ENCODE measurements at regions not wholly inside any gene's neighbourhood (a gene's known extent, or its start where the extent isn't known, plus 50 kb on each side); places are given as distances from the start of the nearest gene placed in this dataset.

GRCh38 chr2:184523732-184524131 is 74.6 kb upstream of the ZNF804A start:
- TF ChIP-seq, protein P1, sequence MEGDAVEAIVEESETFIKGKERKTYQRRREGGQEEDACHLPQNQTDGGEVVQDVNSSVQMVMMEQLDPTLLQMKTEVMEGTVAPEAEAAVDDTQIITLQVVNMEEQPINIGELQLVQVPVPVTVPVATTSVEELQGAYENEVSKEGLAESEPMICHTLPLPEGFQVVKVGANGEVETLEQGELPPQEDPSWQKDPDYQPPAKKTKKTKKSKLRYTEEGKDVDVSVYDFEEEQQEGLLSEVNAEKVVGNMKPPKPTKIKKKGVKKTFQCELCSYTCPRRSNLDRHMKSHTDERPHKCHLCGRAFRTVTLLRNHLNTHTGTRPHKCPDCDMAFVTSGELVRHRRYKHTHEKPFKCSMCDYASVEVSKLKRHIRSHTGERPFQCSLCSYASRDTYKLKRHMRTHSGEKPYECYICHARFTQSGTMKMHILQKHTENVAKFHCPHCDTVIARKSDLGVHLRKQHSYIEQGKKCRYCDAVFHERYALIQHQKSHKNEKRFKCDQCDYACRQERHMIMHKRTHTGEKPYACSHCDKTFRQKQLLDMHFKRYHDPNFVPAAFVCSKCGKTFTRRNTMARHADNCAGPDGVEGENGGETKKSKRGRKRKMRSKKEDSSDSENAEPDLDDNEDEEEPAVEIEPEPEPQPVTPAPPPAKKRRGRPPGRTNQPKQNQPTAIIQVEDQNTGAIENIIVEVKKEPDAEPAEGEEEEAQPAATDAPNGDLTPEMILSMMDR (IDR thresholded peaks at IDR 0.05; ENCODE audit: control insufficient read depth, extremely low read depth, insufficient read depth) = no peak
- no peak for DNase-seq (ENCODE audit: low read depth)
- H3K4me3 ChIP-seq (ENCODE audit: low read depth, low read length) = no peak overlapping the region

DNA sequence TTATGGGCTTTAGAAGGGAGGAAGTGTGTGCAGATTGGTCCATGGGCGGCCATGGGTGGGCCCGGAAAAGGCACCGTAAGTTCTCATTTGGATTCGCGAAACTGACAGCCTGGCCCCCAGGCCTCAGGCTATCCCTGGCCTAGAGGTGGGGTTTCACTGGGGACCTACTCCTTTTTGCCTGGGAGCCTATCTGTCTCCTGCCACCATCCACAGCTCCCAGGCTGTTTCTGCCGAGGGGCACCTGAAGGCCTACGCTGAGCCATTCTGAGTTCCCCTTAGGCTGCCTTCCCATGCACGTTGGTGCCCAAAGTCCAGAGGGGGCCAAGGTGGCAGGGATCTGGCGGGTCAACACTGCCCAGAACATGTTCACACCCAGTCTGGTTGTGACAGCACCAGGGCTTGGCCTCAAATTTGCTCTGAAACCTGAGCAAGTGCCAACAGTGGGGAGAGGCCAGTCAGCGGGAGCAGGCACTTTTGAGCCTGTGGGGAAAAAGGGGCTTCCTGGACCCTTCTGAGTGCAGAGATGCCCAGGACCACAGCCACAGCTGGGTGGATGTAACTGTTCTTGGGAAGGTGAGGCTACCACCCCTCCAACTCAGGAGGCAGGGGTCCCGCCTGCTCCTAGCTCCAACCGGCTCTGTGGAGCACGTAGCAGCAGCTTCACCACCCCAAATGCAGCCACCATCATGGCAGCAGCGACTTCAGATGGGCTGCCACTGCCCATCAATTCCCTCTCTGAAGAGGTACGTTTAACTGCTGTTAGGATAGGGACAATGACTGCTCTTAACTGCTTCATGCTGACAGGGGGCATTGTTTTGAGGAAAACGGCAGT is 73.6 kb upstream of the ZNF804A start:
- no peak overlapping the region for H3K4me3 ChIP-seq (ENCODE audit: low read depth, low read length)
- TF ChIP-seq, protein P1 (IDR thresholded peaks at IDR 0.05; ENCODE audit: control insufficient read depth, extremely low read depth, insufficient read depth) = no peak
- DNase-seq (ENCODE audit: low read depth) = no peak

DNA sequence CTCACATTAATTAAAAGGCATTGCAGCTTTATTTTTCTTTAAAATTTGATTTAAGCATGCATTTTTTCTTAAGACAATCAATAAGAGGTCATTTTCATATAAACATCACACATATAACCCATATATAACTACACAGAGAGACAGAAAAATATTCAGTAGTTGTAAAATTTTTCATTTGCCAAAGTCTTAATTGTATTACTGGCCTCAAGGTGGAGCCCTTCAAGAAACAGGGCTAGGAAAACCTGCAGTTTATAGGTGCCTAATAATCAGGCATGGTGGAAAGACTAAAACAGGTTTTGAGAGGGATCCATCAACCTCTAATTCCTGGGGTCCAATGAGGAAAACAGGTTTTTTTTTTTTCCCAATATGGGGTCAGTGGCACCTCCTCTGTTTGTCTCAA is 71.3 kb upstream of the ZNF804A start:
- no peak for DNase-seq (ENCODE audit: low read depth)
- no peak overlapping the region for H3K4me3 ChIP-seq (ENCODE audit: low read depth, low read length)
- TF ChIP-seq, protein P1 (IDR thresholded peaks at IDR 0.05; ENCODE audit: control insufficient read depth, extremely low read depth, insufficient read depth) = no peak

DNA sequence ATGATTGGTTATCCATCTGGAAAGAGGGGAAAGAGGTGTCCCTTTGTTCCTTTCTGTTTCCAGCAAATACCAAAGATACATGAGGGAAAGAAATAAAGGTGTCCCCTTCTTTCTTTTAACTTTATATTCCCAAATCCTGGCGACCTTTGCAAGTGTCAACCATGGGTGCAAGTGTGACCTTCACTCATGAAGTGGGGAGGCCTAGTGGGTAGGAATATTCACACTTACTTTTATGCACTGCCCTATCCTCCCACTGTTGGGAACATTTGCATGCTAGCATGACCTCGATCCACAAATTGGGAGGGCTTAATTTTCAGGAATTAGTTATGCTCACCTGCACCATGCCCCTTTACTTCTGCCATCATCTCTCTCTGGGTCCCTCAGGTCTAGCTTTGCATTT is 70.2 kb upstream of the ZNF804A start:
- H3K4me3 ChIP-seq (ENCODE audit: low read depth, low read length) = no peak overlapping the region
- TF ChIP-seq, protein P1 (IDR thresholded peaks at IDR 0.05; ENCODE audit: control insufficient read depth, extremely low read depth, insufficient read depth) = no peak

GRCh38 chr2:184530239-184530638 is 68.1 kb upstream of the ZNF804A start:
- no peak for DNase-seq (ENCODE audit: low read depth)
- TF ChIP-seq, protein P1 (IDR thresholded peaks at IDR 0.05; ENCODE audit: control insufficient read depth, extremely low read depth, insufficient read depth) = no peak
- no peak overlapping the region for H3K4me3 ChIP-seq (ENCODE audit: low read depth, low read length)

More for the DNA sequence above, 70.2 kb upstream of the ZNF804A start:
- no peak for DNase-seq (ENCODE audit: low read depth)

DNA sequence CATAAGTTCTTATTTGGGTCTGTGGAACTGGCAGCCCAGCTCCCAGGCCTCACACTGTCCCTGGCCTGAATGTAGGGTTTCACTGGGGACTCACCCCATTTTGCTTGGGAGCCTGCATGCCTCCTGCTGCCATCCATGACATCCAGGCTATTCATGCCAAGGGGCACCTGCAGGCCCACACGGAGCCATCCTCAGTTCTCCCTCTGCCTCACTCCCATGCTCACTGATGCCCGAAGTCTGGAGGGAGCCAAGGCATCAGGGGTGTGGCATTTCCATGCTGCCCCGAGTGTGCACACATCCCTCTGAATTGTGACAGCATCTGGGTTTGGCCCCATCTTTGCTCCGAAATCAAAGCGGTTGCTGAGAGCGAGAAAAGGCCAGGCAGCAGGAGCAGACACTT is 67.4 kb upstream of the ZNF804A start:
- H3K4me3 ChIP-seq (ENCODE audit: low read depth, low read length) = no peak overlapping the region
- no peak for DNase-seq (ENCODE audit: low read depth)
- TF ChIP-seq, protein P1 (IDR thresholded peaks at IDR 0.05; ENCODE audit: control insufficient read depth, extremely low read depth, insufficient read depth) = no peak

DNA sequence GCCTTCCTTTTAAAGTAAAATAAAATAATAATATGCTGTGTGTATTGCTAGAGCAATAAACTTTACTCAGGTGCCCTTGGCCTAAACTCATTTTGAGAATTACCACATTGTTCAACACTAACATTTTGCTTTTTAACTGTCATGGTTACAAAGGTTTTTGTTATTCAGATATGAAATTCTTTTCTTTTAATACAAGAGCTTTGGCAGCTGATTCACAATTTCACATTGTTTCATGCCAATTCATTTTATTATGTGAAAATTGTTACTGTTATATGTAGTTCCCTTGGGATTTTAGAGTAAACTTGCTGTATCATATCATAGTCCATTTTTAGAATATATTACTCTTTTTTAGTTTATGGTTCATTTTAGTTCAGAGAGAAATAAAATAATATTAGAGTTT is 65.8 kb upstream of the ZNF804A start:
- TF ChIP-seq, protein P1 (IDR thresholded peaks at IDR 0.05; ENCODE audit: control insufficient read depth, extremely low read depth, insufficient read depth) = no peak
- no peak for DNase-seq (ENCODE audit: low read depth)
- no peak overlapping the region for H3K4me3 ChIP-seq (ENCODE audit: low read depth, low read length)

Measured in LNCaP clone FGC (cell line).